CD4-positive, alpha-beta T cell treated with Interleukin-17A for 4 hours (primary cell): ENCODE measurements at regions not wholly inside any gene's neighbourhood (a gene's known extent, or its start where the extent isn't known, plus 50 kb on each side); places are given as distances from the start of the nearest gene placed in this dataset.
"Not testable (repeated sequence)": the region's sequence is repeated elsewhere in the genome, so short reads cannot be mapped to it uniquely, and the experiment has no call there.

ENCODE experiments used
- DNase-seq: peaks from one replicate; pipeline ENCODE4 v3.0.0-alpha.2; 2020; ENCODE audit warnings: mixed read lengths

DNA sequence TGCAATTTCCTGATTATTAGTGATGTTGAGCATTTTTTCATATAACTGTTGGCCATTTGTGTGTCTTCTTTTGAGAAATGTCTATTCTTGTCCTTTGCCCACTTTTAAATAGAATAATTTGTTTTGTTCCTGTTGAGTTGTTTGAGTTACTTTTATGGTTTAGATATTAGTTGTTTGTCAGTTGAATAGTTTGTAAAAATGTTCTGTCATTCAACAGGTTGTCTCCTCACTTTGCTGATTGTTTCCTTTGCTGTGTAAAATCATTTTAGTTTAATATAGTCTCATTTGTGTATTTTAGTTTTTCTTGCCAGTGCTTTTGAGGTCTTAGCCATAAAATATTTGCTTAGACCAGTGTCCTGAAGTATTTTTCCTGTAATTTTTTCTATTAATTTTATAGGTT lies 181.8 kb upstream of the GLRA2 start:
- no peak for DNase-seq

DNA sequence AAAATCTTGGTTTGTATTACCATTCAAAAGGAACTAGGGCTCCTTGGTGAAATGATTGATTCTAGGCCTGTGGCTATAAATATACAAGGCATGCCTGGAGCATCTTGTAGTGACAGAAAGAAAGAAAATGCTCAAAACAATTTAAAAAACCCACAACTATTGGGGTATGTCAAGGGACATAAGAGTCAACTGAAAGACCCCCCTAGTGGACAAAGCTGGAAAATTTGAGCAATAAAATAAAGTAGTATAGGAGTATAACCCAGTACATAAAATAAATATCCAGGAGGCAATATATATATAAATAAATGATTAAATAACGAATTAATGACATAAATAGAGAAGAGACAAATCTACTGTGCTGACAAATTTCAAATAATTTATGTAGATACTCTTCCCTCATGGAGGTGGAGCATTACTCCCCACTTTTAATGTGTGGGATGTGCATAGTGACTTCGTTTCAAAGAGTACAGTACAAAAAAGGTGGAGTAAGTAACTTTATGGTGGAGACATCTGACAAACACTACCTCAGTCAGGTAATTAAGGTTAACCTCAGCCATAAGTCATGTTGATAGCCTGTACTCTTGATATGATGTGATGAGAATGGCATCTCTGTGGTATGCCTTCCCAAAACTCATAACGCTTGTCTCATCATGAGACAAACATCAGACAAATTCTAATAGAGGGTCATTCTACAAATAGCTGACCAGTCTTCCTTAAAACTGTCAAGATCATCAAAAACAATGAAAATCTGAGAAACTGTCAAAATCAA lies 185.0 kb upstream of the GLRA2 start:
- no peak for DNase-seq

DNA sequence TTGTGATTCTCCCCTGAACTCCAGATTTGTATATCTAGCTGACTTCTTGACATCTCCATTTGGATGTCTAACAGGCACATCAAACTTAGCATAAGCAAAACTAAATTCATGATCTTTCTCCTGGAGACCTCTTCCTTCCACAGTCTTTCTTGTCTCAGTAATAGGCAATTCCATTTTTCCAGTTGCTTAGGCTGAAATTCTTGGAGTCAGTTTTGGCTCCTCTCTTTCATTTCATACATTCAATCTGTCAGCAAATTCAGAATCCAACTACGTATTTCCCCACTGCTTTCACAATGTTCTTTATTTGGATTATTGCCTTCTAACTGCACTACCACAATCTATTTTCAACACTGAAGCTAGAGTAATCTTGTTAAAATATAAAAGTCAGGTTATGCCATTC lies 219.9 kb upstream of the GLRA2 start:
- DNase-seq: no peak

DNA sequence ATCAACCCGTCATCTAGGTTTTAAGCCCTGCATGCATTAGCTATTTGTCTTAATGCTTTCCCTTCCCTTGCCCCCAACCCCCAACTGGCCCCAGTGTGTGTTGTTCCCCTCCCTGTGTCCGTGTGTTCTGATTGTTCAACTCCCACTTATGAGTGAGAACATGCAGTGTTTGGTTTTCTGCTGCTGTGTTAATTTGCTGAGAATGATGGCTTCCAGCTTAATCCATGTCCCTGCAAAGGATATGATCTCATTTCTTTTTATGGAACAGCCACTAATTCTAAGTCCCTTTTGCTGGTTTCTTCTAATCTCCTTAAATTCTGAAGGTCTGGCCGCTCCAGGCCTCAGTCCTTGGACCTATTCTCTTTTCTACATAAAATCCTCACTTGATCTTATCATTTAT lies 220.4 kb upstream of the GLRA2 start:
- DNase-seq: not testable (repeated sequence)

DNA sequence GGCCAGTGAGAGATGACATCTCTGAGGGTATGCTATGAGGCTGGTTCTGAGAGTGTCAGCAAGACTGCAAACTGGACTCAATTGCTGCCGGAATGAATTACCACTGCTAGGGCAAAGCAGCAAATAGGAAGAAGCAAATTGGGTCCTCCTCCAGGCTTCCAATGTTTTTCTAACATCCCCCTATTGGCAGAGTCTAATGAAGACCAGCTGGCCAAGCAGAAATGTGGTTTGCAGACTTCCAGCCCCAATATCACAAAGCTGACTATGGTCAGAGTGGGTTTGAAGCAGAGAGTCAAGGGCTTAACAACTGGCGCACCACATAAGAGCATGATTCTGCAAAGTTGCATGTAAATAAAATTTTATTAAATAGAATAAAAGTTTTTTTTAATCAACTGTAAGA lies 225.4 kb upstream of the GLRA2 start:
- no peak for DNase-seq

DNA sequence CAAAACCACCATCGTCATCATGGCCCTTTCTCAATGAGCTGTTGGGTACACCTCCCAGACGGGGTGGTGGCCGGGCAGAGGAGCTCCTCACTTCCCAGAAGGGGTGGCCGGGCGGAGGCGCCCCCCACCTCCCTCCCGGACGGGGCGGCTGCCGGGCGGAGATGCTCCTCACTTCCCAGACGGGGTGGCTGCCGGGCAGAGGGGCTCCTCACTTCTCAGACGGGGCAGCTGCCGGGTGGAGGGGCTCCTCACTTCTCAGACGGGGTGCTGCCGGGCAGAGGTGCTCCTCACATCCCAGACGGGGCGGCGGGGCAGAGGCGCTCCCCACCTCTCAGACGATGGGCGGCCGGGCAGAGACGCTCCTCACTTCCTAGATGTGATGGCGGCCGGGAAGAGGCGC lies 226.8 kb upstream of the GLRA2 start:
- DNase-seq: not testable (repeated sequence)

DNA sequence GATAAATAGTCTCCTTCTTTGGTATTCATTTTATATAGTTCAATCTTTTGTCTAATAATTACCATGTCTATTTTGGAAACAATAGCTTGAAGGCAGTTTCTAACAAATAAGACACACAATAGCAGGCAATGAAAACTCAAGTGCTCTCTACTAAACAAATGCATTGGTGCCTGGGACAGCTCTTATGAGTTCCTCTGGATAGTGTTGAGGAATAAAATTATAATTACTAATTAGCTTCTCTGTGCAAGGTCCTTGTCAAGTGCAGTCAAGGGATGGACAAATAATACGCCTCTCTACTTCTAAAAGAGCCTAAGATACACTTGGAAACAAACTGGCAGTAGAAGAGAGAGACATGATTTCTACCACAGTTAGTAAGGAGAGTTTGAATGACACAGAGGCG lies 229.0 kb upstream of the GLRA2 start:
- no peak for DNase-seq

DNA sequence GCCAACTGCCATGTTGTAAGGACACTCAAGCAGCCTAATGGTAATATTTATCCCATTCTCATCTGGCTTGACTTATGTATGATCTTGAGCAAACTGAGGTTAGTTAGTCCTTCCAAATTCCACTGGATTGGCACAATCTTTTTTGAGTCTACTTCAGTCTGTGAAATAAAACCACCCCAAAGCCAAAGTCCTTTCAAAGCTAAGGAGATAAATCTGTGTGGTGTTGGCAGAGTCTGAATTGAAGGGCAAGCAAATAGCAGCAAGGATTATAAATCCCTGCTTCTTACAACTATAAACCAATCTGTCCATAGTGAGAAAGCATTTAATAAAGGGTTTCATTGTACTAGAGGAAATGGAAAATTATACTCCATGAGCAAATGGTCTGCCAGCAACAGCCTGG lies 233.9 kb upstream of the GLRA2 start:
- DNase-seq: no peak

DNA sequence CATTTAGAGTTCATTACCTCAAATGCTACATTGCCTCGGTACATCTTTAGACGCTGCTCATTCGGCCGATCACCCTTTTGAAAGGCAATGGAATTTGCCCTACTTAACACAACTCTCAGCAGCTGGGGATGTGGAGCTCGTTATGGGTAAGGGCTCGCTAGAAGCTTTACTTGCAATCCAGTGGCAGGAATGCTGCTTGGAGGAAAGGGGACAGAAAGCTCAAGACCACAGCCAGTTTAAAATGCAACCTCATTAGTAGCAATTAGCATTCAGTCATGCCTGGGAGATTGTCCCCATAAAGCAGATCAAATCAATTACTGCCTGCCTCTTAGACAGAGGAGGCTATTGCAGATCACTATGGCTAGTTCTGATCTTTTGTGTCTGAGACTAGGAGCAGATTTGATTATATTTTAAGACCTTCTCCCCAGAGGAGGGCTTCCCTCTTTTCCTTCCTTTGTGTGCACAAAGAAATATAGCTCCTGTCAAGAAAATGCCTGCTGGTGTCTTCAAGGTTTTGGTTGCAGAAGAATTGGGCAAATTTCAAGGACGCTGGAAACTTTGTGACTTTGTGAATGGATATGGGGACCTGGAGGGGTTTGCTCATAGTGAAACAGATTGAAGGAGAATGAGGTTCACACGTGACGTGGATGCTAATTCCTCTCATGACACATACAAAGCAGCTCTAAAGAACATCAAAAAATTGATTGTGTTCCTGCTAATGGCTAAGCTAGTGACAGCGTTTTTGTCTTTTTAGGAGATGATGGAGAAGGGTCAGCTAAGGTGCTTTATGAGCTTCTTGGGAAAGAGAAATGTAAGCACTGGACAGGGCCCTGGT lies 237.5 kb upstream of the GLRA2 start:
- DNase-seq: no peak

DNA sequence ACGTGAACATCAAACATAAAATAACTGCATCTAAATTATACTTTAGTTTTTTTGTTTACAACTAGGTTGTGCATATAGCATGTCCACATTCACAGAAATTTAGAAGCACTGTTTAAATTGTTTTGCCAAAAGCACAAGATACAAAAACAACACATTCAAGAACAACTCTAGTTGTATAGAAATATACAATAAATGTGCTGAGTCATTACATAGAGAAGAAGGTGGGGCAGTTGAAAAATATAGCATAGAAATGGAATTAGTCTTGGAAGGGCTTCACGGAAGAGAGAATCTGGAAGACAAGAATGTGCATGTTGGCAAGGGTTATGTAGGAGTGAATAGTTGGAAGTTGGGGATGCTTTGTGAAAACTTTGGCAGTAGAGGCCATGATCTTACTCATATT lies 239.0 kb upstream of the GLRA2 start:
- no peak for DNase-seq

DNA sequence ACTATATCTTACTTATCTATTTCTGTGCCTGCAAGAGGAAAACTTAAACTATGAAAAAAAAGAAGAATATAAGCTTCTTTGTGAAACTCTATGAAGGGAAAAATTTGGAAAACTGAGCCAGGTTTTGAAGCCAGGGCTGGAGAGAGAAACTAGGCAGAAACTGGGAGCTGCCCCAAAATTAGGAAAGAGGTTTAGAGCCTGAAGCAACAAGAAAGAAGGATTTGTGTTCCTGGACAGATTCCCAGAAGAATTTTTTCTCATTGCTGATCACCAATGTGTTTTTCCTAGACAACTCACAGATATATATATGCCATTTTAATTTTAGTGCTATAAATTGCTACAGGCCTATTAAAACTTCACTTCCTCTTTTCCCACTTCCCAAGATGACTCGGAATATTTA lies 245.0 kb upstream of the GEMIN8 start:
- no peak for DNase-seq

DNA sequence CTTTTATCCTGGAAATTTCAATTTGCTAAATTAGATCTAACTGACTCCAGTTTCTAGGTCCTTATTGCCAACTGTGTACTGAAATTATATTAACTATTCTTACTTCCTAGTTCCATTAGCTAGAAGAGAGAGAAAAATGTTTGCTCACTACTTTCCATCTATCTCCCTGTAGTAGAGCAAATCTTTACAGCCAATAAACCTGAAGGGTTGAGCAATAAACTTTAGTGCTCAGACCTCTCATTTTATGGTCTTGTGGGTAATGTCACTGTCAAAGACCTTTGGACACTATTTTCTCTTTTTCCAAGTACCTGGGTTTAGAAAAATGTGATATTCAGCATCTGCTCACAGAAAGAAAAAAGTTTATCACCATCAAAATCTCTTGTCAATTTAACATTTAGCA lies 237.5 kb upstream of the GEMIN8 start:
- DNase-seq: no peak

DNA sequence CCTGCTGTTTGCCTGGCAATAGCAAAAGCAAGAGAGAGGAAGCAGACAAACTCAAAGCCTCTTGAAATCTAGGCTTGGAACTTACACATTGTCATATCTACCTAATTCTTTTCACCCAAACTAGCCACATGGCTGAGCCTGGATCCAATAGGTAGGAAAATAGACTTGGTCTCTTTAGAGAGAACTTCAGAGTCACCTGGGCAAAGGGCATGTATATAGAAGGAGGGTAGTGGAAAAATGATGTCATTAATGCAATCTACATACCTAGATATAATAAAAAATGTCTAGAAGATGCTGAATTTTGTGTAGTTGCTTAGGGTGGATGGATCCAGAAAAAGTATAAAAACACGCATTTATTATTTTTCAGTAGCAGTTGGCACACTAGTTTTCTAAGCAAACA lies 237.0 kb upstream of the GEMIN8 start:
- DNase-seq: no peak

DNA sequence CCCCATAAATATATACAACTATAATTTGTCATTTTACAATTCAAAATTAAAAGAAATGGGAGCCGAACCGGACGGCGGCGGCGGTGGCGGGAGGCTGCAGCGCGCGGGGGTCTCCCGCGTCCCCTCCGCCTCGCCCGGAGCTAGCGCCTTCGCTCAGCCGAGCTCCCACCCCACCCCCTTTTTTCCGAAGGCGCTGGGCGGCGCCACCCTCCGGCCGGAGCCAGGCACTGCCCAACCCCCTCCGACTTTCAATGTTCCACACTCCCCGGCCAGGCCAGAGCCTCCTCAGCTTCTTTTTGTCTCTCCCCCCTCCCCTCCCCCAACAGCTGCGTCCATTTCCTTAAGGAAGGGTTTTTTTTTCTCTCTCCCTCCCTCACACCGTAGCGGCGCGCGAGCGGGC lies 214.1 kb upstream of the GEMIN8 start:
- DNase-seq: no peak

DNA sequence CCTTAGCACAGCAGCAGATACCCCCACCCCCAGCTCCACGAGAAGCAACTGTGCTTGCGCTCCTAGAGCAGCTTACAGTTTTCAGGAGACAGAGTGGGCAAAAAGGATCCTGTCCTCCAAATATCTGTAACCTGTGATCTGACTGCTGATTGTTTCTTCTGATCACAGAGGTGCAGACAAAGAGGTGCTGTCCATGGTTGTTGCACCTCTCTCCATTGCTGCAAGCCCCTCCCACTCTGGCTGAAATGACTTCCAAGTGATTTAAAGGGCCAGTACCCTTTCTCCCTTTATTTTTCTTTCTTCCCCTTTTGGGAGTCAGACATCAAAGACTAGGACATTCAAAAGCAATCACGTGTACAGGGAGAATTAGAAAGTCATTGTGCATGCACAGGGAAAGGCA lies 205.3 kb upstream of the GEMIN8 start:
- DNase-seq: no peak

DNA sequence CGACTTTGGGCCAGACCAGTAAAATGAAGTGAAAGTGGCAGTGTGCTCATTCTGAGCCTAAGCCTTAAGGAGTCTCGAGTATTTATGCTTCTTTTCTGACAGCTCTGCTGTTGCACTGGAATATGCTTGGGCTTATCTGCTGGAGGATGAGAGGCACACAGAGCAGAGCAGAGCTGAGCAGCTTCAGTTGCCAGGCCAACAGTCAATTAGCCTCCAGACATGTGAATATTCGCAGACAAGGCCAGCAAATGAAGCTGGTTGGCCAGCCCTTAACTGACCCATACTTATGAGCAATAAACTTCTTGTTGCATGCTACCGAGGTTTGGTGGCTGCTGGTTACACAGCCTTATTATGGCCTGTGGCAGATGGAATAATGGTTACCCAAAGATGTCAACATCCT lies 203.0 kb upstream of the GEMIN8 start:
- no peak for DNase-seq

DNA sequence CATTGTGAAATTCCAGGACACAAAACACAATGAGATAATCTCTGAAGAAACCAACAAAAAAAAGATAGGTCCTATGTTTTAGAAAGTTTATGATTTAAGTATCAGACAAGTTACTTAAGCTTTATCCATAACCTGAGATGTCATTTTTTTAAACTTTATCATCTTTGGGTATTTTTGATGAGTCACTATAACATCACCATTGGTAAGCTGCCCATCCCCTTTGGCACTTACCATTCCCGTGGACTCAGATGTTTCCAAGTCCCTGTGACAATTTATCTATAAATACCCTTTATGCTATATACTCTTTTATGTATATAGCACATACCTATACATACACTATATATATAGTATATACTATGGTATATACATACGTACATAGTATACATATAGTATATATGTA lies 198.9 kb upstream of the GEMIN8 start:
- DNase-seq: no peak

DNA sequence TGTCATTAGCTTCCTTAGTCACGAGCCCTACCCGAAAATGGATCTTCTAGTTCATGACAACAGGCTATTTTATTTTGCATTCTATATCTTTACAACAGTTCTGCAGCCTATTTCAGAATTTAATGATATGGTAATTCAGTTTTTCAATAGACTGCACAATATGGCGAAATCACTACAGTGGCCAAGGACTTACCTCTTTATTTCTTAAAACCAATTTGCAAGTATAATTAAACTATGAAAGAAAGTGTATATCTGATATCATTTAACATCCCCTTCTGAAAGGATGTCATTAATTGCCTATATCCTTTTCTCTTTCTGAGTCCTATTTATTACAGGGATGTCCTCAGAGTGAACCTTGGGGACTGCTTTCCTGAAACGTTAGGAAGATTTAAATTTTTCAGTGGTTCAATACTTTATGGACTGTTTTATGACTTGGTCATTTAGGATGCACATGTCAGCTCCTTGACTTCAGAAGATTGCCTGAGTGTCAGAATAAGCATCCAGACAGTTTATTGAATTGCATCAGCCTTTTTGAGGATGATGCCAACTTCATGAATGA lies 190.8 kb upstream of the GEMIN8 start:
- no peak for DNase-seq

DNA sequence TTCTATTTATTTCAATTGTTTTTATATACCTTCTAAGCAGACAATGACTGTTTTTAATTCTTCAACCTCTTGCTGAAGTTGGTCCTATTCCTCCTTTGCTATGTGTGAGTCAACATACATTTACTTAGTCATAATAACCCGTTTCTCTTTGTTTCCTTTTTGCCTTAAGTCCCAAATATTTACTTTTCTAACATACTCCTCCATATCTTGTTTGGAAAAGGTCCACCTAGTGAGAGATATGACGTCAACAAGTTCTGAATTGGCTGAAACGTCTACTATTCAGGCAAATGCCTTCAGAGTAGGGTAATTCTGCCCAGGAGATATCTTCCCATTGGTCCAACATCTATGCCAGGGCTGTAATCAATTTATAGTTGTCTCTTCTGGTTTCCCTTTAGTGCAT lies 179.3 kb upstream of the GEMIN8 start:
- no peak for DNase-seq

DNA sequence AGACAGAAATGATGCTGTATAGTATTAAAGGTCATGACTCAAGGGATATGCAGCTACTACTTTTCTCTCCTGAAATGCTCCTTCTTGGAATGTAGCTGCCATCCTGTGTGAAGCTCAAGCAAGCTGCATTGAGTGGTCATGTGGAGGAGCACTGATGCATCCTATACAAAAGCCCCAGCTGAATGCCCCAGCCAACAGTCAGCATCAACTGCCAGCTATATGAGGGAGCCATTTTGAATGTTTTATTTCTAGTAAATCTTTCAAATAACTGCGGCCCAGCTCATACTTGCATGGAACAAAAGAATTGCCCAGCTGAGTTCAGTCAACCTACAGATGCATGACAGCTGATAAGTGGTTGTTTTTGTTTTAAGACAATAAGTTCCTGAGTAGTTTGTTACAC lies 165.0 kb upstream of the GEMIN8 start:
- DNase-seq: no peak

DNA sequence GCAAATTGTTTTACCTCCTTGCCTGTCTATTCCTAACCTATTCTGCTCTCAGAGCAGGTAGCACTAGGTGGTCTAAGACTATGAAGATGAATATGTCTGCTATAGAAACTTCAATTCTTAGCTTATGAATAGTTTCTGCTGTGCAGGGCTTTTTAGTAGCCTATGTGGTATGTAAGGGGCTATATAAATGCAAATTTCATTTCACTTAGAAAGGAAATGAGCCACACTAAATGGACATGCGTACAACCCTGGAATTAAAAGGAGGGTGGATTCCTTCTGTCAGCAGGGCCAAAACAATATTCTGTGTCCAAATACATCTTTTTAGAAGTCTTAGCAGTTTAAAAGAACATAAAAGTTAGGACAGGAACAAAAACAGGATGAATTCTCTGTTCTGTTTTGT lies 163.9 kb upstream of the GEMIN8 start:
- no peak for DNase-seq

DNA sequence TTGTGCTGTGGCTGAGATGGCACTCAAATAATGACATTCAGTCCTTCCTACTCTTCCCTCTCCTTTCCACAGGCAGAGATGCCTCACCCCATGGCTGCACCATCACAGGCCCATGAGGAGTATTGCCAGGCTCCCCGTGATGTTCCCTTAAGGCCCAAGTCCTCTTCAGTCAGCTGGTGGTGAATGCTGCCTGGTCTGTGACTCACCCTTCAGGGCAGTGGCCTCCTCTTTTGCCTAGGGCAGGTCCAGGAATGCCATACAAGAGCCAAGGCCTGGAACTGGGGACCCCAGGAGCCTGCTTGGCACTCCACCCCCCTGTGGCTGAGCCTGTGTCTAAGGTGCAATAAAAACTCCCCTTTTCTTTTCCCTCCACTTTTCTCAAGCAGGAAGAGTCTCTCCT lies 144.2 kb upstream of the GEMIN8 start:
- DNase-seq: no peak

DNA sequence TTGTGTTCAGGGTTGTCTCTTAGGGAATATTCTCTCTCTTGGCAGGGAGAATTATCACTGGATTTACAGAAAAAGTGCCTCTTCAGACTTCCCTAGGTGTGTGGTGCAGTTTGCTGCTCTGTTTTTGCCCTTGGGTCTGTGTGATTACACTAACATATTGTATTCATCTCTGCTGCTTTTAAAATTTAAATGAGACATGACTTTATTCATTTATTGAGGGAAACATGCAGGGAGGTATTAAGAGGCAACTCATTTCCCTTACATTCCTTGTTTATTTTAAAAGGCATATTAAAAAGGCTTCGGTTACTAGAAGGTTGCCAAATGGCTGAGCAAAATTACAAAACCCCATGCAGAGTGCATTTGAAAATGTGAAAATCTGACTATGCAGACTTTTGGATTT lies 135.1 kb upstream of the GEMIN8 start:
- no peak for DNase-seq

DNA sequence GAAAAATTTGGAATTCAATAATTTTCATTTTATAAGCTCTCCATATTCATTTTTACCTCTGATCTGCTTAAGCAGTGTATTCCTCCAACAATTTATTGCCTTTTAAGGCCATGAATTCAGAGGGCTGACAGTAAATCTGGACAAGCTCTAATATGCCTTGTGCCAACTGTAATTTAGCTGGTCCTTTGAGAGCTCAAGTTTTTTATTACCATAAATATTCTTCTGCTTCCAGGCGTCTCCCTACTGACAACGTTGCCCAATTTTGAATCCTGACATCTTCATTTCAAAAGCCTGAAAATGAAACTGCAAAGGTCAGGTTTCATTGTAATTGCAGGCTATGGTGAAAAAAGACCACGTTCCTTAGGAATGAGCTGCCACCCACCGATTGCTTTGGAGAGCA lies 95.8 kb upstream of the GEMIN8 start:
- no peak for DNase-seq
